ENCODE measurements at regions not wholly inside any gene's neighbourhood (a gene's known extent, or its start where the extent isn't known, plus 50 kb on each side); places are given as distances from the start of the nearest gene placed in this dataset.
A peak's percentile ranks its signal among the peaks of the same experiment; 100 is the strongest.

DNA sequence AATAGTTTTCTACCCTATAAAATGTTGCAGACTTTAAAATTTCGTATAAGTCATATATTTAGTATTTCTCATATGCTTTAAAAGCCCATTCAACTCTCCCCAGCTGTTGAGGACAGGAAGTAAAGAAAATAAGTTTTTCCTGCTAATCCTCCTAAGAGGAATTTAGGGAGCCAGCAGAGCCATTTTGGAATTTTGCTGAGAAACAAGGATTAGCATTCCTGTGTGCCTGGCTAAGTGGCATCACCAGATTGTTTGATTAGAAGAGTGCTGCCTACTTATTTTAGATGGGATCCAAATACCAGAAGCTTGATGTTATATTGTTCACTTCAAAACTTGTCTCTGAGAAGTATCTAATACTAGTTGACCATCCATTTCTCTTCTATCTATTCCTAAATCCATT is 131.2 kb upstream of the HHIP start:
- no peaks in the 10 kb centered on the region for H3K27me3 ChIP-seq (ENCODE audit: control insufficient read depth, insufficient read depth)
- no peak overlapping the region for H3K4me3 ChIP-seq (ENCODE audit: low read length)
- no peak for DNase-seq
- intact Hi-C loops (cut with DNase I), result no loop called here
- H3K4me1 ChIP-seq (ENCODE audit: control insufficient read depth, insufficient read depth, low read length), result no peaks in the 10 kb centered on the region
- no peak overlapping the region for H3K27ac ChIP-seq (ENCODE audit: low read length)
- ATAC-seq, result no peak
- H3K9me3 ChIP-seq (ENCODE audit: control insufficient read depth, low read length), result no peaks in the 10 kb centered on the region
- 68% methylated on average over 1 of the region's 1 CpG for WGBS

DNA sequence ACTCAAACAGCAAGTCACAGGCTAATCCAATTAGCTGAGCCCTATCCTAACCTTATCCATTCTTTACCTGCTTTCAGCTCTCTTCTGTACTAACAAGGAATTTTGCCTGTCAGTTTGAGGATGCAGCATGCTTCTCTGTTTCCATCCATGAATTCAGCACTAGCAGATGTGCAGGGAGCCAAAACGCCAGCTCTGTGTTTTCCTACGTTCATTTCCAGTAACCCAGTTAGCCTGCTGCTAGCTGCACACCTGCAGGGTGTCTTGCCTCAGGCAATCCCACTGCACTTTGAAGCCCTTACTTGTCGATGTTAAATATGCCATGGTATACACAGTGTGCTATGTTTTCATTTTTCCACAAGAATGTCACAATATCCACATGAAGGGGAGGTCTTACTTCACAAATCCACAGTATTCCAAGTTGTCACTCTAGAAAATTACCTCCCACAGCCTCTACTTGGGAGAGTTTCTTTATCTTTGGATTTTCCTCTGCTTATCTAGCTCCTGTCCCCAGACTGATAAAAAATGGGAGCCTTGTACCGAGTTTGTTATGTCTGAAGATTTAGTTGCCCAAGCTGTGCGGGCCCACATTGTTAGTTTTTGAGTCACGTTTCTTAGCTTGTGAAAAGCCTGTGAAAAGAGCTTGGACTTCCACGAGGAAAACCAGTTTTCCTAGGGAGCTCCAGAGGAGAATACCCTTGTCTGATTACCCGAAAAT is 127.6 kb upstream of the HHIP start:
- H3K9me3 ChIP-seq (ENCODE audit: control insufficient read depth, low read length), result no peaks in the 10 kb centered on the region
- no peak for DNase-seq
- H3K4me3 ChIP-seq (ENCODE audit: low read length), result no peak overlapping the region
- H3K4me1 ChIP-seq (ENCODE audit: control insufficient read depth, insufficient read depth, low read length), result no peaks in the 10 kb centered on the region
- H3K27ac ChIP-seq (ENCODE audit: low read length), result no peak overlapping the region
- ATAC-seq, result no peak
- WGBS, result 55% methylated on average over 8 of the region's 8 CpGs
- intact Hi-C loops (cut with DNase I), result no loop called here
- no peaks in the 10 kb centered on the region for H3K27me3 ChIP-seq (ENCODE audit: control insufficient read depth, insufficient read depth)

DNA sequence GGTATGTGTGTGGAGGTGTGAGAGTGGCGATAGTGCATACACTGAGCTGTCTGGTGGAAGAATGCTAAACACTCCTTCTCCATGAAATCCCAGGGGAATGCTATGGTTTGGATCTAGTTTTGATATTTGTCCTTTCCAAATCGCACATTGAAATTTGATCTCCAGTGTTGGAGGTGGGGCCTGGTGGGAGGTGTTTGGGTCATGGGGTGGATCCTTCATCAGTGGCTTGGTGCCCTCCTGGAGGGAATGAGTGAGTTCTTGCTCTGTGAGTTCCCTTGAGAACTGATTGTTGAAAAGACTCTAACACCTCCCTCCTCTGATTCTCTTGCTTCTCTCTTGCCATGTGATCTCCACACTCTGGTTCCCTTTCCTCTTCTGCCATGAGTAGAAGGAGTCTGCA is 114.1 kb upstream of the HHIP start:
- WGBS, result 68% methylated on average over 2 of the region's 2 CpGs
- intact Hi-C loops (cut with DNase I), result no loop called here
- Histone ChIP-seq H3K27me3 (ENCODE audit: control insufficient read depth, insufficient read depth) (no peaks in the 10 kb centered on the region), H3K27ac (ENCODE audit: low read length) (no peak overlapping the region), H3K9me3 (ENCODE audit: control insufficient read depth, low read length) (no peaks in the 10 kb centered on the region), H3K4me3 (ENCODE audit: low read length) (no peak overlapping the region), H3K4me1 (ENCODE audit: control insufficient read depth, insufficient read depth, low read length) (no peaks in the 10 kb centered on the region)
- DNase-seq (no peak), ATAC-seq (no peak)

GRCh38 chr4:144547678-144548298 is 98.2 kb upstream of the HHIP start:
- WGBS, result 88% methylated on average over 2 of the region's 2 CpGs
- no peaks in the 10 kb centered on the region for H3K4me1 ChIP-seq (ENCODE audit: control insufficient read depth, insufficient read depth, low read length)
- intact Hi-C loops (cut with DNase I), result no loop called here

DNA sequence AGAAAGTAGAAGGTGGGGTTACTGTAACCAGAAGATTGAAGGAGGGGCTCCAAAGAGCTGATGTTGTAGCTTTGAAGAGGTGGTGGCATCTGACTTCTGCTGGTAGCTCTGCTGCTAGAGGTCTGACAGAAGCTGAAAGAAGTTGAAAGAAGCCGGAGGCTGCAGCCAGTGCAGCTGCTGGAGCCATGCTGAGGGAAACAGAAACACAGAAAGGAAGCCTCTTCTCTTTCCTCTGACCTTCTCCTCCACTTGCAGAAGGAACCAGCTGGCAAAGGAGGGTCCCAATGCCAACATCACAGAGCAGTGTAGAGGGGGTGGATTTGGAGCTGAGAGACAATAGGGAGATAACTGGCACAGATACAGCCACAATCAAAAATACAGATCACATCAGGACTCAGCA is 89.3 kb upstream of the HHIP start:
- Histone ChIP-seq H3K4me3 (ENCODE audit: low read length) (no peak overlapping the region), H3K27ac (ENCODE audit: low read length) (no peak overlapping the region), H3K27me3 (ENCODE audit: control insufficient read depth, insufficient read depth) (no peaks in the 10 kb centered on the region), H3K4me1 (ENCODE audit: control insufficient read depth, insufficient read depth, low read length) (no peaks in the 10 kb centered on the region), H3K9me3 (ENCODE audit: control insufficient read depth, low read length) (no peaks in the 10 kb centered on the region)
- ATAC-seq (no peak), DNase-seq (peak in 1 of 3 donors; percentile 11)
- intact Hi-C loops (cut with DNase I), result no loop called here
- 54% methylated on average over 1 of the region's 1 CpG for WGBS

More at GRCh38 chr4:144547678-144548298, 98.2 kb upstream of the HHIP start:
- ATAC-seq (no peak), DNase-seq (no peak)
- Histone ChIP-seq H3K27ac (ENCODE audit: low read length) (no peak overlapping the region), H3K9me3 (ENCODE audit: control insufficient read depth, low read length) (no peaks in the 10 kb centered on the region), H3K4me3 (ENCODE audit: low read length) (no peak overlapping the region), H3K27me3 (ENCODE audit: control insufficient read depth, insufficient read depth) (no peaks in the 10 kb centered on the region)

DNA sequence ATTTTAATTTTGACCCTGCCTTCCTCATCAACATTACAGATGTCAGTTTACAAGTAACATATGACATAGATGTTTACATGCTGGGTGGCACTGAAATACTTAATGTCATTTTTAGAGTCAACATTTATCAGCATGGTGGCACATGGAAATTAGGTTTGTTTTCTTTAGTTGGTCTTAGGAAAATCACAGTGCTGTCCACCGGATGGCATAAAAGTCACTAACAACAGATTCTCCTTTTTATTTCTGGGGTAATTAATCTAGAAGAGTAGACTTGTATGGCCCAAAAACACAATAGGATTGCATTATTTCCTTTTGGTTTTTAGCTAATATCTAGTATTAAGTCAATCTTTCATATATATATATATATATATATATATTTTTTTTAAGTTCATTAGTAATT is 88.6 kb upstream of the HHIP start:
- Histone ChIP-seq H3K4me1 (ENCODE audit: control insufficient read depth, insufficient read depth, low read length) (no peaks in the 10 kb centered on the region), H3K4me3 (ENCODE audit: low read length) (no peak overlapping the region), H3K9me3 (ENCODE audit: control insufficient read depth, low read length) (no peaks in the 10 kb centered on the region), H3K27me3 (ENCODE audit: control insufficient read depth, insufficient read depth) (no peaks in the 10 kb centered on the region), H3K27ac (ENCODE audit: low read length) (no peak overlapping the region)
- 70% methylated on average over 1 of the region's 1 CpG for WGBS
- no peak for ATAC-seq
- DNase-seq, result no peak
- intact Hi-C loops (cut with DNase I), result no loop called here

- Histone ChIP-seq H3K4me3 (ENCODE audit: low read length) (no peak overlapping the region), H3K27ac (ENCODE audit: low read length) (no peak overlapping the region), H3K27me3 (ENCODE audit: control insufficient read depth, insufficient read depth) (no peaks in the 10 kb centered on the region), H3K9me3 (ENCODE audit: control insufficient read depth, low read length) (no peaks in the 10 kb centered on the region), H3K4me1 (ENCODE audit: control insufficient read depth, insufficient read depth, low read length) (no peaks in the 10 kb centered on the region)
- no peak for ATAC-seq
- WGBS, result 33% methylated on average over 10 of the region's 10 CpGs
- peak in 2 of 3 donors; percentile 9 to 12 for DNase-seq
- intact Hi-C loops (cut with DNase I), result no loop called here
Measured at GRCh38 chr4:144562019-144562705, 83.8 kb upstream of the HHIP start.

- Histone ChIP-seq H3K9me3 (ENCODE audit: control insufficient read depth, low read length) (no peaks in the 10 kb centered on the region), H3K4me1 (ENCODE audit: control insufficient read depth, insufficient read depth, low read length) (no peaks in the 10 kb centered on the region), H3K27ac (ENCODE audit: low read length) (no peak overlapping the region), H3K27me3 (ENCODE audit: control insufficient read depth, insufficient read depth) (no peaks in the 10 kb centered on the region), H3K4me3 (ENCODE audit: low read length) (no peak overlapping the region)
- intact Hi-C loops (cut with DNase I), result no loop called here
- ATAC-seq (no peak), DNase-seq (no peak)
- 39% methylated on average over 3 of the region's 3 CpGs for WGBS
Measured at GRCh38 chr4:144564358-144564757, 81.6 kb upstream of the HHIP start.

- WGBS, result 88% methylated on average over 4 of the region's 4 CpGs
Measured at GRCh38 chr4:144565527-144566195, 80.3 kb upstream of the HHIP start.

DNA sequence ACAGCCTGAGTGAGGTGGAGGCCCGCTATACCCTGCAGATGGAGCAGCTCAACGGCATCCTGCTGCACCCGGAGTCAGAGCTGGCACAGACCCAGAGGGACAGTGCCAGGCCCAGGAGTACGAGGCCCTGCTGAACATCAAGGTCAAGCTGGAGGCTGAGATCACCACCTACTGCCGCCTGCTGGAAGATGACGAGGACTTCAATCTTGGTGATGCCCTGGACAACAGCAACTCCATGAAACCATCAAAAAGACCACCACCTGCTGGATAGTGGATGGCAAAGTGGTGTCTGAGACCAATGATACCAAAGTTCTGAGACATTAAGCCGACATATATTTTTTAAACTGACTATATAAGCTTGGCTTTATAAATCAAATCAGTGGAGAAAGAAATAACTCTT is 73.3 kb upstream of the HHIP start:
- no peaks in the 10 kb centered on the region for H3K27me3 ChIP-seq (ENCODE audit: control insufficient read depth, insufficient read depth)
- H3K4me3 ChIP-seq (ENCODE audit: low read length), result no peak overlapping the region
- intact Hi-C loops (cut with DNase I), result no loop called here
- no peaks in the 10 kb centered on the region for H3K9me3 ChIP-seq (ENCODE audit: control insufficient read depth, low read length)
- DNase-seq (no peak), ATAC-seq (no peak)
- no peaks in the 10 kb centered on the region for H3K4me1 ChIP-seq (ENCODE audit: control insufficient read depth, insufficient read depth, low read length)
- H3K27ac ChIP-seq (ENCODE audit: low read length), result no peak overlapping the region
- WGBS, result 86% methylated on average over 7 of the region's 7 CpGs

More at GRCh38 chr4:144565527-144566195, 80.3 kb upstream of the HHIP start:
- Histone ChIP-seq H3K27me3 (ENCODE audit: control insufficient read depth, insufficient read depth) (no peaks in the 10 kb centered on the region), H3K4me1 (ENCODE audit: control insufficient read depth, insufficient read depth, low read length) (no peaks in the 10 kb centered on the region), H3K9me3 (ENCODE audit: control insufficient read depth, low read length) (no peaks in the 10 kb centered on the region), H3K4me3 (ENCODE audit: low read length) (no peak overlapping the region), H3K27ac (ENCODE audit: low read length) (no peak overlapping the region)
- DNase-seq, result no peak
- intact Hi-C loops (cut with DNase I), result no loop called here
- no peak for ATAC-seq

GRCh38 chr4:144574000-144574399 is 72.0 kb upstream of the HHIP start:
- Histone ChIP-seq H3K27ac (ENCODE audit: low read length) (no peak overlapping the region), H3K4me3 (ENCODE audit: low read length) (no peak overlapping the region), H3K4me1 (ENCODE audit: control insufficient read depth, insufficient read depth, low read length) (no peaks in the 10 kb centered on the region), H3K9me3 (ENCODE audit: control insufficient read depth, low read length) (no peaks in the 10 kb centered on the region), H3K27me3 (ENCODE audit: control insufficient read depth, insufficient read depth) (no peaks in the 10 kb centered on the region)
- intact Hi-C loops (cut with DNase I), result no loop called here
- WGBS, result 22% methylated on average over 1 of the region's 1 CpG
- ATAC-seq, result no peak
- no peak for DNase-seq

Data from right cardiac atrium (tissue), 5 donors.